Endothelial cell of umbilical vein (primary cell): ENCODE measurements at regions not wholly inside any gene's neighbourhood (a gene's known extent, or its start where the extent isn't known, plus 50 kb on each side); places are given as distances from the start of the nearest gene placed in this dataset.
A peak's percentile ranks its signal among the peaks of the same experiment; 100 is the strongest.

ENCODE experiments used
- BruUV-seq: library from RNA; stranded (reverse); fragments of 400-500 nt; replicated peaks from 2 replicates; lab custom pipeline; 2021; lab: Mats Ljungman, UMichigan
- CTCF ChIA-PET: fragments of 300-600, 350-600 bp; sonication (Branson Sonifier 250); formaldehyde crosslinking; loops from one replicate; lab custom pipeline; 2021; ENCODE audit warnings: antibody characterized with exemption, inconsistent platforms; lab: Charles Lee
- POLR2A ChIA-PET: fragments of 300-600, 350-600 bp; sonication (Branson Sonifier 250); formaldehyde crosslinking; loops from one replicate; lab custom pipeline; 2021; ENCODE audit warnings: antibody characterized with exemption, inconsistent platforms; lab: Charles Lee
- DNase-seq: peaks from one replicate; pipeline ENCODE4 v3.0.0-alpha.2; 2011; ENCODE audit warnings: low read depth, low spot score
- FAIRE-seq: peaks from 2 replicates; lab custom pipeline; 2011; peaks lifted over from hg19 to GRCh38; lab: Jason Lieb, UNC
- H2AFZ ChIP-seq: 2 replicates; pipeline ENCODE4 v1.6.0; 2012; ENCODE audit warnings: low read depth, low read length, control low read depth, inconsistent platforms
- H3K27ac ChIP-seq: 2 replicates; pipeline ENCODE4 v1.5.1; 2011; ENCODE audit warnings: low read depth, mild to moderate bottlenecking, control low read depth, low read length, moderate library complexity; ENCODE audit not compliant: insufficient read depth
- H3K27me3 ChIP-seq, 2 experiments: 2 replicates each; pipeline versions ENCODE4 v1.6.0 to v1.6.1; 2011; ENCODE audit warnings: low read length in 2 of 2, mixed read lengths in 1 of 2; ENCODE audit not compliant: control insufficient read depth in 2 of 2, insufficient read depth in 2 of 2
- H3K36me3 ChIP-seq, 2 experiments: 2 replicates in 1 of 2; 3 replicates in 1 of 2; pipeline ENCODE4 v1.5.1; 2011; ENCODE audit warnings: low read length in 2 of 2, mild to moderate bottlenecking in 1 of 2, moderate library complexity in 1 of 2; ENCODE audit not compliant: control insufficient read depth in 2 of 2, insufficient read depth in 2 of 2; ENCODE audit errors: extremely low read depth in 1 of 2
- H3K4me1 ChIP-seq: 3 replicates; pipeline ENCODE4 v1.5.1; 2011; ENCODE audit warnings: mild to moderate bottlenecking, low read length; ENCODE audit not compliant: control insufficient read depth, insufficient read depth; ENCODE audit errors: extremely low read depth
- H3K4me2 ChIP-seq: 2 replicates; pipeline ENCODE4 v1.6.1; 2011; ENCODE audit warnings: low read length, control low read depth, mixed read lengths; ENCODE audit not compliant: insufficient read depth
- H3K4me3 ChIP-seq, 3 experiments: fragments of 200-600 bp in 1 of 3; sonication (generic), shearing (Covaris generic) in 1 of 3; replicated peaks in 1 of 3; 2 replicates each; pipeline ENCODE4 v1.5.1; 2011 to 2016; ENCODE audit warnings: control low read depth in 3 of 3, low read length in 3 of 3, mild to moderate bottlenecking in 2 of 3, inconsistent platforms in 1 of 3, low read depth in 1 of 3, moderate library complexity in 1 of 3; ENCODE audit not compliant: insufficient read depth in 1 of 3
- H3K79me2 ChIP-seq: 2 replicates; pipeline ENCODE4 v1.6.0; 2012; ENCODE audit warnings: low read length, inconsistent platforms; ENCODE audit not compliant: control insufficient read depth, insufficient read depth
- H3K9ac ChIP-seq: replicated peaks from 2 replicates; pipeline ENCODE3; 2011; ENCODE audit warnings: low read length, control low read depth; ENCODE audit not compliant: insufficient read depth; ENCODE audit errors: extremely low read depth
- H3K9me1 ChIP-seq: replicated peaks from 3 replicates; pipeline ENCODE4 v1.6.0; 2011; ENCODE audit warnings: mild to moderate bottlenecking, low read length; ENCODE audit not compliant: control insufficient read depth, insufficient read depth; ENCODE audit errors: extremely low read depth
- H3K9me3 ChIP-seq: replicated peaks from 2 replicates; pipeline ENCODE4 v1.5.1; 2012; ENCODE audit warnings: low read length, inconsistent platforms; ENCODE audit not compliant: control insufficient read depth, insufficient read depth
- H4K20me1 ChIP-seq: replicated peaks from 2 replicates; pipeline ENCODE3; 2011; ENCODE audit warnings: mild to moderate bottlenecking, low read length; ENCODE audit not compliant: control insufficient read depth, insufficient read depth; ENCODE audit errors: extremely low read depth
- EZH2 ChIP-seq: IDR thresholded peaks from 2 replicates; pipeline ENCODE4 v1.6.1; 2012; ENCODE audit warnings: borderline replicate concordance, low read depth, mild to moderate bottlenecking, moderate library complexity, low read length, inconsistent platforms; ENCODE audit not compliant: severe bottlenecking
- FOS ChIP-seq: IDR thresholded peaks from 2 replicates; pipeline ENCODE4 v1.6.1; 2011; ENCODE audit warnings: mild to moderate bottlenecking, low read length, moderate library complexity, borderline replicate concordance; ENCODE audit not compliant: insufficient read depth
- GATA2 ChIP-seq: IDR thresholded peaks from 2 replicates; pipeline ENCODE4 v1.7.0; 2011; ENCODE audit warnings: low read depth, mild to moderate bottlenecking, moderate library complexity, mixed read lengths, low read length; ENCODE audit not compliant: insufficient read length, insufficient read depth
- JUN ChIP-seq: IDR thresholded peaks from 2 replicates; pipeline ENCODE4 v1.6.1; 2011; ENCODE audit warnings: borderline replicate concordance, low read depth; ENCODE audit not compliant: insufficient read length, insufficient read depth
- MYC ChIP-seq: IDR thresholded peaks from one replicate; pipeline ENCODE4 v1.6.1; 2011; ENCODE audit warnings: mild to moderate bottlenecking, low read depth, low read length
- POLR2A ChIP-seq: IDR thresholded peaks from 2 replicates; pipeline ENCODE4 v1.6.1; 2012; ENCODE audit warnings: low read depth, mild to moderate bottlenecking, control low read depth, low read length
- POLR2AphosphoS5 ChIP-seq: IDR thresholded peaks from 2 replicates; pipeline ENCODE4 v1.6.1; 2012; ENCODE audit warnings: low read depth, mild to moderate bottlenecking, control low read depth, low read length, moderate library complexity; ENCODE audit not compliant: insufficient read depth
- dilution Hi-C: fragments of 300-500 bp; cut with MboI; formaldehyde crosslinking; loops from one replicate; pipeline ENCODE4 v1.15.0; 2019; ENCODE audit warnings: low sequenced_read_pairs; ENCODE audit not compliant: extremely low pct_ligation_motif_present
- intact Hi-C: fragments of 100-400 bp; cut with micrococcal nuclease; formaldehyde crosslinking; loops from one replicate; pipeline ENCODE4 v1.10.0; 2022
- TF ChIP-seq, protein P1 (sequence below), 2 donors: IDR thresholded peaks; 1 replicate in 1 of 2; 2 replicates in 1 of 2; pipeline ENCODE4 v1.5.1; 2011; ENCODE audit warnings: low read length in 2 of 2, mild to moderate bottlenecking in 2 of 2, moderate library complexity in 2 of 2, control low read depth in 1 of 2, inconsistent platforms in 1 of 2, low read depth in 1 of 2; ENCODE audit not compliant: insufficient read depth in 1 of 2; ENCODE audit errors: extremely low read depth in 1 of 2
- TF ChIP-seq, protein P2 (sequence below): IDR thresholded peaks from 2 replicates; pipeline ENCODE4 v1.6.1; 2011; ENCODE audit not compliant: insufficient read depth, insufficient read length

DNA sequence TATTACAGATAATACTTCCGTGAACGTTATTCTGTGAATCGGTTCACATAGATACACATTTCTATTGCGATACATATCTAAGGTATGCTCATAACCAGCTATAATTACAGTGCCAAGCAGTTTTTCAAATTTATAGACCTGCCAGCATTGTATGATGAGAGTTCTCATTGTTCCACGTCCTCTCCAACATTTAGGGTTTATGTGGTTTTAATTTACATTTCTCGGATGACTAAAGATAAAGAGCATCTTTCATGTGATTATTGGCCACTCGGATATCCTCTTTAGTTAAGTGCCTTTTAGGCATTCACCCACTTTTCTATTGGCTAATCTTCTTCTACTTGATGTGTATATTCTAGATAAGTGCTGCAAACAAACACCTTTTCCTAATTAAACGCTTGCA is 134.7 kb upstream of the CCDC54 start:
- Histone ChIP-seq H3K9ac (no peak overlapping the region), H3K9me3 (no peaks in the 10 kb centered on the region), H3K9me1 (no peaks in the 10 kb centered on the region), H3K27ac (no peak overlapping the region), H3K27me3 (no peaks in the 10 kb centered on the region), H3K4me3 (no peak overlapping the region), H3K36me3 (no peaks in the 10 kb centered on the region), H3K79me2 (peaks cover 2% of the 10 kb centered on the region), H4K20me1 (no peaks in the 10 kb centered on the region), H3K4me1 (peaks cover 3% of the 10 kb centered on the region), H3K4me2 (peak overlapping the region; percentile 43), H2AFZ (no peak overlapping the region)
- no peak for DNase-seq
- no TSS peak for BruUV-seq
- intact Hi-C loops (no loop called here), dilution Hi-C loops (no loop called here)
- TF ChIP-seq POLR2AphosphoS5 (no peak), GATA2 (no peak), EZH2 (no peak)
- TF ChIP-seq, protein P1, sequence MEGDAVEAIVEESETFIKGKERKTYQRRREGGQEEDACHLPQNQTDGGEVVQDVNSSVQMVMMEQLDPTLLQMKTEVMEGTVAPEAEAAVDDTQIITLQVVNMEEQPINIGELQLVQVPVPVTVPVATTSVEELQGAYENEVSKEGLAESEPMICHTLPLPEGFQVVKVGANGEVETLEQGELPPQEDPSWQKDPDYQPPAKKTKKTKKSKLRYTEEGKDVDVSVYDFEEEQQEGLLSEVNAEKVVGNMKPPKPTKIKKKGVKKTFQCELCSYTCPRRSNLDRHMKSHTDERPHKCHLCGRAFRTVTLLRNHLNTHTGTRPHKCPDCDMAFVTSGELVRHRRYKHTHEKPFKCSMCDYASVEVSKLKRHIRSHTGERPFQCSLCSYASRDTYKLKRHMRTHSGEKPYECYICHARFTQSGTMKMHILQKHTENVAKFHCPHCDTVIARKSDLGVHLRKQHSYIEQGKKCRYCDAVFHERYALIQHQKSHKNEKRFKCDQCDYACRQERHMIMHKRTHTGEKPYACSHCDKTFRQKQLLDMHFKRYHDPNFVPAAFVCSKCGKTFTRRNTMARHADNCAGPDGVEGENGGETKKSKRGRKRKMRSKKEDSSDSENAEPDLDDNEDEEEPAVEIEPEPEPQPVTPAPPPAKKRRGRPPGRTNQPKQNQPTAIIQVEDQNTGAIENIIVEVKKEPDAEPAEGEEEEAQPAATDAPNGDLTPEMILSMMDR (IDR thresholded peaks at IDR 0.05; ENCODE audit: extremely low read depth in 1 of 2, insufficient read depth in 1 of 2, low read depth in 1 of 2, low read length in 2 of 2) = no peak
- POLR2A ChIA-PET = no interaction called here
- CTCF ChIA-PET = interaction anchor here (1.4 kb wide), 1 partner anchor 179 kb away, joined by 4 read pairs; no protein-coding TSS in a partner anchor
- no peak for FAIRE-seq

DNA sequence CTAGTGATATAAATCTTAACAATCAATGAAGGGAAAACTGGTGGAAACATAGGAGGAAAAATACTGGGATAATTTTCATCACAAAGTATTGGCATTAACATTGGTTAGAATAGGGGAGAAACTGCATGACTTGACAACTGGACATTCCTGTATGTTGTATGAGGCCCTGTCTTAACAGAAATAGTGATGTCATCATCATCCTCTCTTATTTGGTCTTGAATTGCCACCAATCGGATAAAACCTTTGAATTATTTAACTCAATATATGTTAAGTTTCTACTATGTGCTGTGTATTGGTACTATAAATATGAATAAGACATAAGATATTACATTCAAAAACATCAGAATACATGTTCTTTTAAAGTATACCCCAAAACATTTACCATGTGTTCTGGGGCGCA is 130.1 kb upstream of the CCDC54 start:
- H3K27me3 ChIP-seq = no peaks in the 10 kb centered on the region
- H3K27ac ChIP-seq = no peak overlapping the region
- H4K20me1 ChIP-seq = no peaks in the 10 kb centered on the region
- dilution Hi-C loops (no loop called here), intact Hi-C loops (no loop called here)
- no peak for TF ChIP-seq JUN
- TF ChIP-seq, protein P2, sequence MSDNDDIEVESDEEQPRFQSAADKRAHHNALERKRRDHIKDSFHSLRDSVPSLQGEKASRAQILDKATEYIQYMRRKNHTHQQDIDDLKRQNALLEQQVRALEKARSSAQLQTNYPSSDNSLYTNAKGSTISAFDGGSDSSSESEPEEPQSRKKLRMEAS = no peak
- no peak for TF ChIP-seq EZH2
- no peak for TF ChIP-seq GATA2
- TF ChIP-seq, protein P1 (IDR thresholded peaks at IDR 0.05; ENCODE audit: extremely low read depth in 1 of 2, insufficient read depth in 1 of 2, low read depth in 1 of 2, low read length in 2 of 2) = no peak
- TF ChIP-seq POLR2A = no peak
- TF ChIP-seq FOS = no peak
- no peak for TF ChIP-seq MYC
- TF ChIP-seq POLR2AphosphoS5 = no peak
- no peak overlapping the region for H3K9ac ChIP-seq
- H3K4me3 ChIP-seq = no peak overlapping the region
- no peak overlapping the region for H2AFZ ChIP-seq
- ChIA-PET POLR2A (no interaction called here), CTCF (interaction anchor here (1.3 to 3.9 kb wide), 2 partner anchors 11 to 182 kb away, joined by 3 to 20 read pairs; no protein-coding TSS in a partner anchor)
- DNase-seq (no peak), FAIRE-seq (no peak)
- no peaks in the 10 kb centered on the region for H3K9me1 ChIP-seq
- H3K4me1 ChIP-seq = no peaks in the 10 kb centered on the region
- peaks cover 2% of the 10 kb centered on the region for H3K79me2 ChIP-seq
- H3K36me3 ChIP-seq = no peaks in the 10 kb centered on the region
- no peaks in the 10 kb centered on the region for H3K9me3 ChIP-seq
- no TSS peak for BruUV-seq
- no peak overlapping the region for H3K4me2 ChIP-seq
